ENCODE measurements at regions not wholly inside any gene's neighbourhood (a gene's known extent, or its start where the extent isn't known, plus 50 kb on each side); places are given as distances from the start of the nearest gene placed in this dataset.
"Not testable (repeated sequence)": the region's sequence is repeated elsewhere in the genome, so short reads cannot be mapped to it uniquely, and the experiment has no call there.

- Histone ChIP-seq H3K27ac (ENCODE audit: low read depth in 1 of 2, low read length in 2 of 2) (no peak overlapping the region), H3K27me3 (ENCODE audit: control insufficient read depth in 1 of 2, insufficient read depth in 2 of 2, low read length in 1 of 2) (no peaks in the 10 kb centered on the region), H3K9me3 (ENCODE audit: control insufficient read depth, low read length) (peaks cover 2% of the 10 kb centered on the region), H3K4me1 (ENCODE audit: control insufficient read depth in 1 of 2, insufficient read depth in 2 of 2, low read length in 2 of 2) (no peaks in the 10 kb centered on the region), H3K36me3 (ENCODE audit: control insufficient read depth in 1 of 2, insufficient read depth in 2 of 2, low read length in 1 of 2) (no peaks in the 10 kb centered on the region), H3K4me3 (ENCODE audit: low read length in 2 of 2) (no peak overlapping the region)
- intact Hi-C loops (cut with DNase I), result no loop called here
- no peak for DNase-seq
- 18 to 34% methylated on average over 9 of the region's 9 CpGs for WGBS, 2 donors
- ATAC-seq (ENCODE audit: low FRiP score), result no peak
Measured at GRCh38 chr20:52425253-52425652, 233.7 kb upstream of the ZFP64 start.

GRCh38 chr20:52424357-52424942 is 232.9 kb upstream of the ZFP64 start:
- intact Hi-C loops (cut with DNase I); H3K36me3 ChIP-seq (ENCODE audit: control insufficient read depth in 1 of 2, insufficient read depth in 2 of 2, low read length in 1 of 2); H3K27me3 ChIP-seq (ENCODE audit: control insufficient read depth in 1 of 2, insufficient read depth in 2 of 2, low read length in 1 of 2); DNase-seq; H3K4me1 ChIP-seq (ENCODE audit: control insufficient read depth in 1 of 2, insufficient read depth in 2 of 2, low read length in 2 of 2); ATAC-seq (ENCODE audit: low FRiP score); H3K4me3 ChIP-seq (ENCODE audit: low read length in 2 of 2); H3K9me3 ChIP-seq (ENCODE audit: control insufficient read depth, low read length); H3K27ac ChIP-seq (ENCODE audit: low read depth in 1 of 2, low read length in 2 of 2): not testable (repeated sequence)
- WGBS, 2 donors, result 87 to 88% methylated on average over 6 of the region's 6 CpGs

GRCh38 chr20:52423536-52424140 is 232.1 kb upstream of the ZFP64 start:
- intact Hi-C loops (cut with DNase I); DNase-seq: not testable (repeated sequence)

GRCh38 chr20:52422574-52423336 is 231.2 kb upstream of the ZFP64 start:
- no peaks in the 10 kb centered on the region for H3K27me3 ChIP-seq (ENCODE audit: control insufficient read depth in 1 of 2, insufficient read depth in 2 of 2, low read length in 1 of 2)
- intact Hi-C loops (cut with DNase I), result no loop called here
- no peaks in the 10 kb centered on the region for H3K9me3 ChIP-seq (ENCODE audit: control insufficient read depth, low read length)
- no peak overlapping the region for H3K27ac ChIP-seq (ENCODE audit: low read depth in 1 of 2, low read length in 2 of 2)
- H3K36me3 ChIP-seq (ENCODE audit: control insufficient read depth in 1 of 2, insufficient read depth in 2 of 2, low read length in 1 of 2), result no peaks in the 10 kb centered on the region
- 44 to 50% methylated on average over 6 of the region's 6 CpGs for WGBS, 2 donors
- DNase-seq, result no peak
- no peaks in the 10 kb centered on the region for H3K4me1 ChIP-seq (ENCODE audit: control insufficient read depth in 1 of 2, insufficient read depth in 2 of 2, low read length in 2 of 2)
- no peak overlapping the region for H3K4me3 ChIP-seq (ENCODE audit: low read length in 2 of 2)
- peak; percentile 55 for ATAC-seq (ENCODE audit: low FRiP score)

More at GRCh38 chr20:52423536-52424140, 232.1 kb upstream of the ZFP64 start:
- not testable (repeated sequence) for H3K36me3 ChIP-seq (ENCODE audit: control insufficient read depth in 1 of 2, insufficient read depth in 2 of 2, low read length in 1 of 2); H3K4me1 ChIP-seq (ENCODE audit: control insufficient read depth in 1 of 2, insufficient read depth in 2 of 2, low read length in 2 of 2); H3K27me3 ChIP-seq (ENCODE audit: control insufficient read depth in 1 of 2, insufficient read depth in 2 of 2, low read length in 1 of 2); H3K27ac ChIP-seq (ENCODE audit: low read depth in 1 of 2, low read length in 2 of 2); H3K9me3 ChIP-seq (ENCODE audit: control insufficient read depth, low read length); H3K4me3 ChIP-seq (ENCODE audit: low read length in 2 of 2); ATAC-seq (ENCODE audit: low FRiP score)
- 75 to 87% methylated on average over 4 of the region's 4 CpGs for WGBS, 2 donors

- Histone ChIP-seq H3K27ac (ENCODE audit: low read depth in 1 of 2, low read length in 2 of 2) (no peak overlapping the region), H3K36me3 (ENCODE audit: control insufficient read depth in 1 of 2, insufficient read depth in 2 of 2, low read length in 1 of 2) (no peaks in the 10 kb centered on the region), H3K4me1 (ENCODE audit: control insufficient read depth in 1 of 2, insufficient read depth in 2 of 2, low read length in 2 of 2) (no peaks in the 10 kb centered on the region), H3K27me3 (ENCODE audit: control insufficient read depth in 1 of 2, insufficient read depth in 2 of 2, low read length in 1 of 2) (no peaks in the 10 kb centered on the region), H3K9me3 (ENCODE audit: control insufficient read depth, low read length) (peaks cover 3% of the 10 kb centered on the region), H3K4me3 (ENCODE audit: low read length in 2 of 2) (no peak overlapping the region)
- WGBS, 2 donors, result 64 to 75% methylated on average over 3 of the region's 3 CpGs
- DNase-seq (no peak), ATAC-seq (ENCODE audit: low FRiP score) (no peak)
- intact Hi-C loops (cut with DNase I), result no loop called here
Measured at GRCh38 chr20:52420805-52421204, 229.2 kb upstream of the ZFP64 start.

- Histone ChIP-seq H3K9me3 (ENCODE audit: control insufficient read depth, low read length) (peaks cover 3% of the 10 kb centered on the region), H3K4me1 (ENCODE audit: control insufficient read depth in 1 of 2, insufficient read depth in 2 of 2, low read length in 2 of 2) (no peaks in the 10 kb centered on the region), H3K27me3 (ENCODE audit: control insufficient read depth in 1 of 2, insufficient read depth in 2 of 2, low read length in 1 of 2) (no peaks in the 10 kb centered on the region), H3K27ac (ENCODE audit: low read depth in 1 of 2, low read length in 2 of 2) (no peak overlapping the region), H3K36me3 (ENCODE audit: control insufficient read depth in 1 of 2, insufficient read depth in 2 of 2, low read length in 1 of 2) (no peaks in the 10 kb centered on the region), H3K4me3 (ENCODE audit: low read length in 2 of 2) (no peak overlapping the region)
- DNase-seq (no peak), ATAC-seq (ENCODE audit: low FRiP score) (no peak)
- 79 to 82% methylated on average over 2 of the region's 2 CpGs for WGBS, 2 donors
- intact Hi-C loops (cut with DNase I), result no loop called here
Measured at GRCh38 chr20:52419205-52419604, 227.6 kb upstream of the ZFP64 start.

GRCh38 chr20:52416953-52417352 is 225.4 kb upstream of the ZFP64 start:
- Histone ChIP-seq H3K36me3 (ENCODE audit: control insufficient read depth in 1 of 2, insufficient read depth in 2 of 2, low read length in 1 of 2) (no peaks in the 10 kb centered on the region), H3K27me3 (ENCODE audit: control insufficient read depth in 1 of 2, insufficient read depth in 2 of 2, low read length in 1 of 2) (no peaks in the 10 kb centered on the region), H3K9me3 (ENCODE audit: control insufficient read depth, low read length) (peaks cover 3% of the 10 kb centered on the region), H3K4me3 (ENCODE audit: low read length in 2 of 2) (no peak overlapping the region), H3K27ac (ENCODE audit: low read depth in 1 of 2, low read length in 2 of 2) (no peak overlapping the region), H3K4me1 (ENCODE audit: control insufficient read depth in 1 of 2, insufficient read depth in 2 of 2, low read length in 2 of 2) (no peaks in the 10 kb centered on the region)
- WGBS, 2 donors, result 70 to 80% methylated on average over 2 of the region's 2 CpGs
- ATAC-seq (ENCODE audit: low FRiP score) (no peak), DNase-seq (no peak)
- intact Hi-C loops (cut with DNase I), result no loop called here

- 72 to 78% methylated on average over 1 of the region's 1 CpG for WGBS, 2 donors
- intact Hi-C loops (cut with DNase I), result no loop called here
- DNase-seq (no peak), ATAC-seq (ENCODE audit: low FRiP score) (no peak)
- no peak overlapping the region for H3K27ac ChIP-seq (ENCODE audit: low read depth in 1 of 2, low read length in 2 of 2)
- H3K9me3 ChIP-seq (ENCODE audit: control insufficient read depth, low read length), result peaks cover 2% of the 10 kb centered on the region
- no peaks in the 10 kb centered on the region for H3K36me3 ChIP-seq (ENCODE audit: control insufficient read depth in 1 of 2, insufficient read depth in 2 of 2, low read length in 1 of 2)
- H3K4me3 ChIP-seq (ENCODE audit: low read length in 2 of 2), result no peak overlapping the region
- H3K27me3 ChIP-seq (ENCODE audit: control insufficient read depth in 1 of 2, insufficient read depth in 2 of 2, low read length in 1 of 2), result no peaks in the 10 kb centered on the region
- H3K4me1 ChIP-seq (ENCODE audit: control insufficient read depth in 1 of 2, insufficient read depth in 2 of 2, low read length in 2 of 2), result no peaks in the 10 kb centered on the region
Measured at GRCh38 chr20:52411611-52412010, 220.0 kb upstream of the ZFP64 start.
